ENCODE measurements at regions not wholly inside any gene's neighbourhood (a gene's known extent, or its start where the extent isn't known, plus 50 kb on each side); places are given as distances from the start of the nearest gene placed in this dataset.

DNA sequence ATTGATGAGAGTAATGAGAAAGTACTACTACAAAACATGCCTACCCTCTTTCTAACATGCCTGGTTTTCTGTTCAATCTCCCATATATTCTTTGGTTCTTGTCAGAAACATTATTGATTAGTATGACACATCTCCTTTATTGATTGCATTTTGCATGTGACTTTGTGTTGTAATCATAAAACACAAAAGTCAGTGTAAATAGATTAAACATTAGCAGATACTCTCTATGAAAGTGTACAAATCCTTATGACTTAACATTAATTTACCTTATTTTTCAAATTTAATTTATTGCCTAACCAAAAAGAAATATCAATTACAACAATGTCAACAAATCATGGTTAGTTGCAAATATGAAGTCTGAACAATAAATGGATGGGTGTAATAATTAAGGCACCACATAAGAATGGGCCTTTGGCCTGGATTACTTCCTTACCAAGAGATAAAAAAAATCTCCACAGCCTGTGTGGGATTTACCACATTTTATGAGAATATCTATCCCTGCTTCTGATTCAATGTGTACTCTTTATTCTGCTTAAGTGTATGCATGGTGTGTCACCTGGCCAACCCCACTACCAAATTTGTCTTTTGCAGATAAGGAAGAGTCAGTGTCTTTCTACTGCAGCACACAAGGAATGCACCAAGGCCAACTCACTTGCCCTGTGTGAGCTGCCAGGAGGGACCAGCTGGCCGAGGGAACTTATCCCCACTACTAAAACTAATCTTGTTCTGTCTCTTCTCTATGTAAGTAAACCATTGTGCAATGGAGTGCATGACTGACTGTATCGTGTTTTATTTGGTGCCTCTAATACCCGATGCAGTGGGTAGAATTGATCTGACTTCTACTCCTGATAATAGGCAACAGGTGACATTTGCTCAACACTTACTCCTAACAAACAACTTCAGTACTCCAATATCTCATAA is 1001.9 kb upstream of the CDH10 start:
- H3K27me3 ChIP-seq (ENCODE audit: control insufficient read depth, low read length), result no peaks in the 10 kb centered on the region
- no peaks in the 10 kb centered on the region for H3K36me3 ChIP-seq (ENCODE audit: control insufficient read depth, low read length)
- H4K20me1 ChIP-seq (ENCODE audit: control insufficient read depth, insufficient read depth, low read depth, low read length), result no peaks in the 10 kb centered on the region
- no peaks in the 10 kb centered on the region for H3K79me2 ChIP-seq (ENCODE audit: control insufficient read depth, low read length)
- H3K4me1 ChIP-seq (ENCODE audit: control insufficient read depth, low read length), result no peaks in the 10 kb centered on the region
- no peaks in the 10 kb centered on the region for H3K9me2 ChIP-seq (replicated peaks; ENCODE audit: control insufficient read depth, low read length)
- no peak overlapping the region for H3K27ac ChIP-seq (ENCODE audit: low read depth, low read length)
- H3F3A ChIP-seq (ENCODE audit: control insufficient read depth, insufficient read depth), result no peaks in the 10 kb centered on the region
- TF ChIP-seq EZH2phosphoT487 (IDR thresholded peaks at IDR 0.05; ENCODE audit: borderline replicate concordance, low read length), result no peak
- TF ChIP-seq, protein P1, sequence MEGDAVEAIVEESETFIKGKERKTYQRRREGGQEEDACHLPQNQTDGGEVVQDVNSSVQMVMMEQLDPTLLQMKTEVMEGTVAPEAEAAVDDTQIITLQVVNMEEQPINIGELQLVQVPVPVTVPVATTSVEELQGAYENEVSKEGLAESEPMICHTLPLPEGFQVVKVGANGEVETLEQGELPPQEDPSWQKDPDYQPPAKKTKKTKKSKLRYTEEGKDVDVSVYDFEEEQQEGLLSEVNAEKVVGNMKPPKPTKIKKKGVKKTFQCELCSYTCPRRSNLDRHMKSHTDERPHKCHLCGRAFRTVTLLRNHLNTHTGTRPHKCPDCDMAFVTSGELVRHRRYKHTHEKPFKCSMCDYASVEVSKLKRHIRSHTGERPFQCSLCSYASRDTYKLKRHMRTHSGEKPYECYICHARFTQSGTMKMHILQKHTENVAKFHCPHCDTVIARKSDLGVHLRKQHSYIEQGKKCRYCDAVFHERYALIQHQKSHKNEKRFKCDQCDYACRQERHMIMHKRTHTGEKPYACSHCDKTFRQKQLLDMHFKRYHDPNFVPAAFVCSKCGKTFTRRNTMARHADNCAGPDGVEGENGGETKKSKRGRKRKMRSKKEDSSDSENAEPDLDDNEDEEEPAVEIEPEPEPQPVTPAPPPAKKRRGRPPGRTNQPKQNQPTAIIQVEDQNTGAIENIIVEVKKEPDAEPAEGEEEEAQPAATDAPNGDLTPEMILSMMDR (IDR thresholded peaks at IDR 0.05; ENCODE audit: low read depth, low read length, poor library complexity, severe bottlenecking), result no peak
- no peak overlapping the region for H3K4me3 ChIP-seq (ENCODE audit: low read length)
- H3K4me2 ChIP-seq (ENCODE audit: low read length), result no peak overlapping the region
- H3K9me3 ChIP-seq (ENCODE audit: control insufficient read depth, insufficient read depth, low read length), result no peaks in the 10 kb centered on the region

DNA sequence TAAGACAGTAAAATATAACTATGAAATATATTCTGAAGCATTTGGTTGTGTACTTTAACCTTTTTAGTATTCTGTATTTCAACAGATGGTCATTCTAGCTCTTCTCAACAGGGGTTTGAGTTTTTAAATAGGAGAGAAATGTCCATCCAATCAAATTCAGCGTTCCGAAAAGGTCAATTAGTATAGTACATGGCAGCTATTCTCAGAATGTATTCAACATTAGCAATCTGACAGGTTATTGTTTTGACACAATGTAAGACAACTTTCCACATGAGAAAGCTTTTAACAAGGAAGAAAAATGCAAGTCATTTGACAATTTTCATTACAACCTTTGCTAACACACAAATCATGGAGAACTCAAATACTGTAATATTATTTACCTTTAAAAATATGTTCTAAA is 996.3 kb upstream of the CDH10 start:
- H3K9me3 ChIP-seq (ENCODE audit: control insufficient read depth, insufficient read depth, low read length), result no peaks in the 10 kb centered on the region
- H3K4me1 ChIP-seq (ENCODE audit: control insufficient read depth, low read length), result no peaks in the 10 kb centered on the region
- no peaks in the 10 kb centered on the region for H3K9me2 ChIP-seq (replicated peaks; ENCODE audit: control insufficient read depth, low read length)
- H3K36me3 ChIP-seq (ENCODE audit: control insufficient read depth, low read length), result no peaks in the 10 kb centered on the region
- H3K4me2 ChIP-seq (ENCODE audit: low read length), result no peak overlapping the region
- no peaks in the 10 kb centered on the region for H3K79me2 ChIP-seq (ENCODE audit: control insufficient read depth, low read length)
- no peaks in the 10 kb centered on the region for H3K27me3 ChIP-seq (ENCODE audit: control insufficient read depth, low read length)
- H3F3A ChIP-seq (ENCODE audit: control insufficient read depth, insufficient read depth), result no peaks in the 10 kb centered on the region
- H3K27ac ChIP-seq (ENCODE audit: low read depth, low read length), result no peak overlapping the region
- TF ChIP-seq, protein P1 (IDR thresholded peaks at IDR 0.05; ENCODE audit: low read depth, low read length, poor library complexity, severe bottlenecking), result no peak
- TF ChIP-seq EZH2phosphoT487 (IDR thresholded peaks at IDR 0.05; ENCODE audit: borderline replicate concordance, low read length), result no peak
- no peaks in the 10 kb centered on the region for H4K20me1 ChIP-seq (ENCODE audit: control insufficient read depth, insufficient read depth, low read depth, low read length)
- no peak overlapping the region for H3K4me3 ChIP-seq (ENCODE audit: low read length)

DNA sequence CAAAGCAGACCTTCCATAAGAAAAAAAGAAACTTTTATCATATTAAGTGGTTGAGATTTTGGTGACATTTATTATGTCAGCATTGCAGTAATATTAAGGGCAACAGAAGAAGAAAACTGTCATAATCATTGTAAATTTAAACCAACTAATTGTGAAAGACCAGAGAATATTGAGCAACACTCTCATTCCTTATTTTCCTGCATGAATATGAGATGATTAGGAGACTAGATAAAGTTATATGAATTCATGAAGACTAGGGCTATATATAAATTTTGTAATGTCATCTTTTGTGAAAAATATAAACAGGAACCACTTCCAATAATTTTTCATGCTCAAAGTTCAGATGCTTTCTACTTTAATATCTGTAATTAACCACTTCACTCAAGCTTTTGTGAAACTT is 974.5 kb upstream of the CDH10 start:
- Histone ChIP-seq H3K79me2 (ENCODE audit: control insufficient read depth, low read length) (no peaks in the 10 kb centered on the region), H3K36me3 (ENCODE audit: control insufficient read depth, low read length) (no peaks in the 10 kb centered on the region), H3K9me2 (replicated peaks; ENCODE audit: control insufficient read depth, low read length) (no peaks in the 10 kb centered on the region), H3K27ac (ENCODE audit: low read depth, low read length) (no peak overlapping the region), H3K4me2 (ENCODE audit: low read length) (no peak overlapping the region), H3K4me1 (ENCODE audit: control insufficient read depth, low read length) (no peaks in the 10 kb centered on the region), H3F3A (ENCODE audit: control insufficient read depth, insufficient read depth) (no peaks in the 10 kb centered on the region), H3K4me3 (ENCODE audit: low read length) (no peak overlapping the region), H4K20me1 (ENCODE audit: control insufficient read depth, insufficient read depth, low read depth, low read length) (no peaks in the 10 kb centered on the region), H3K9me3 (ENCODE audit: control insufficient read depth, insufficient read depth, low read length) (no peaks in the 10 kb centered on the region), H3K27me3 (ENCODE audit: control insufficient read depth, low read length) (no peaks in the 10 kb centered on the region)
- TF ChIP-seq EZH2phosphoT487 (IDR thresholded peaks at IDR 0.05; ENCODE audit: borderline replicate concordance, low read length), result no peak
- TF ChIP-seq, protein P1 (IDR thresholded peaks at IDR 0.05; ENCODE audit: low read depth, low read length, poor library complexity, severe bottlenecking), result no peak

Data from DOHH2 (cell line).